Aorta (tissue), 5 donors: ENCODE measurements at regions not wholly inside any gene's neighbourhood (a gene's known extent, or its start where the extent isn't known, plus 50 kb on each side); places are given as distances from the start of the nearest gene placed in this dataset.

Experiments used
- ATAC-seq: fragments of 200-7000 bp; cut with Tn5 transposase; one replicate; pipeline ENCODE4 v1.9.1; 2022; ENCODE audit warnings: moderate library complexity; ENCODE audit not compliant: low FRiP score
- DNase-seq, 2 donors: peaks; one replicate each; pipeline ENCODE4 v3.0.0-alpha.2; 2020
- H3K27ac ChIP-seq, 2 donors: one replicate each; pipeline ENCODE4 v1.5.1; 2013; ENCODE audit warnings: low read length in 2 of 2, mild to moderate bottlenecking in 2 of 2, moderate library complexity in 2 of 2, control low read depth in 1 of 2, inconsistent platforms in 1 of 2, low read depth in 1 of 2
- H3K27me3 ChIP-seq, 2 donors: one replicate each; pipeline ENCODE4 v1.6.1; 2013; ENCODE audit warnings: control low read depth in 1 of 2, low read length in 1 of 2, mild to moderate bottlenecking in 1 of 2, moderate library complexity in 1 of 2; ENCODE audit not compliant: insufficient read depth in 2 of 2, control insufficient read depth in 1 of 2
- H3K36me3 ChIP-seq, 2 donors: one replicate each; pipeline ENCODE4 v1.6.1; 2013; ENCODE audit warnings: control low read depth in 1 of 2, low read length in 1 of 2, mild to moderate bottlenecking in 1 of 2; ENCODE audit not compliant: insufficient read depth in 2 of 2, control insufficient read depth in 1 of 2
- H3K4me1 ChIP-seq, 2 donors: one replicate each; pipeline ENCODE4 v1.6.1; 2013; ENCODE audit warnings: low read length in 2 of 2, control low read depth in 1 of 2, mild to moderate bottlenecking in 1 of 2, moderate library complexity in 1 of 2; ENCODE audit not compliant: insufficient read depth in 2 of 2, control insufficient read depth in 1 of 2
- H3K4me3 ChIP-seq, 2 donors: one replicate each; pipeline ENCODE4 v1.5.1; 2013; ENCODE audit warnings: low read length in 2 of 2, control low read depth in 1 of 2, mild to moderate bottlenecking in 1 of 2
- H3K9me3 ChIP-seq: one replicate; pipeline ENCODE4 v1.6.1; 2013; ENCODE audit warnings: mild to moderate bottlenecking, low read length; ENCODE audit not compliant: control insufficient read depth
- WGBS, 2 donors: extraction: QIAGEN DNeasy Blood & Tissue Kit; methylation state at CpG; one replicate each; pipeline ENCODE4 v1.1.7; 2013; 5-methylcytosine and 5-hydroxymethylcytosine counted together
- intact Hi-C, 2 donors: fragments of 100-400 bp; cut with DNase I; formaldehyde crosslinking; loops; one replicate each; pipeline versions ENCODE4 v1.14.2 to v1.15.0; 2022
- donor health status: healthy with polysubstance abuse.
- donor health status: Bipolar disorder and iron deficiency.
- donor health status: DM: no; HTN: no; CAD: no.
- donor health status: DM: no; HTN: no; CAD: no.
- donor health status: DM: yes; HTN: yes; CAD: no.

DNA sequence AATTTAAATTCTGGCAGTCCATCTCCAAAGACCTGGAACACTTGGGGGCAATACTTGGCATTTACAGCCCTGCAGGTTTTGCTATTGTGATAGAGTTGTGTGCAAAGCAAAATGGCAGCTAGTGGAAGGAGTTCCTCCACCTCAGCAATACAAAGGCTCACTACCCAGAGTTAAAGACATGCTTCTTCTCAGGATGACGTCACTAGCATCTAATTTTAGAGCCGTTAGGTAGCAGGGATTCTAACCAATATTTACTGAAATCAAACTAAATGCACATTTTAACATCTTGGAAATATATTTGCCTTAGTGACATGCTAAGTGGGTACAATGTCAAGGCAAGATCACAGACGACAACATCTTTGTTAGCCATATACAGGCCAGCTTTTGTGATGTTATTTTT is 261.6 kb downstream of the MAN2A1 start:
- H3K4me1 ChIP-seq: no peaks in the 10 kb centered on the region
- 81 to 83% methylated on average over 3 of the region's 3 CpGs for WGBS, 2 donors
- H3K9me3 ChIP-seq: no peaks in the 10 kb centered on the region
- ATAC-seq (no peak), DNase-seq (no peak)
- H3K27ac ChIP-seq: no peak overlapping the region
- H3K4me3 ChIP-seq: no peak overlapping the region
- intact Hi-C loops: no loop called here
- no peaks in the 10 kb centered on the region for H3K36me3 ChIP-seq
- no peaks in the 10 kb centered on the region for H3K27me3 ChIP-seq

GRCh38 chr5:109951758-109952157 is 262.0 kb downstream of the MAN2A1 start:
- intact Hi-C loops: no loop called here
- H3K27ac ChIP-seq: no peak overlapping the region
- no peaks in the 10 kb centered on the region for H3K4me1 ChIP-seq
- no peaks in the 10 kb centered on the region for H3K36me3 ChIP-seq
- ATAC-seq (no peak), DNase-seq (no peak)
- 86 to 88% methylated on average over 5 of the region's 5 CpGs for WGBS, 2 donors
- H3K27me3 ChIP-seq: no peaks in the 10 kb centered on the region
- H3K4me3 ChIP-seq: no peak overlapping the region
- no peaks in the 10 kb centered on the region for H3K9me3 ChIP-seq

DNA sequence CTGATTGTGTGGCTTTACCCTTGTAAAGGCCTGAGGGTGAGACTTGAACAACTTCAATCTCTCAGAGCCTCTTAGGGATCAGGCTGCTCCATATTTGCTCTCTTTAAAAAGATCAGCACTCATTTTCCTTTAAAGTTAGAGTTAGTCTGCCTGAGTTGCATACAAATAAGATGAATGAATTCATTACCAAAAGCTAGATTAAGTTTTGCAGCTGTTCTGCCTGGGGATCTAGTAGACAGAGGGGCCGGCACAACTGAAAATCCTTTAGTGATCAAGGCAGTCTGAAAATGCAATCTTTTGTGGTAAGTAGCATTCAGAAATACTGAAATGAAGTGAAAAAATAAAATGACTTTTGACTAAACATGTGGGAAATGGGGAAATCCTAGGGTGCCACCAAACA is 264.0 kb downstream of the MAN2A1 start:
- 96 to 100% methylated on average over 1 of the region's 1 CpG for WGBS, 2 donors
- Histone ChIP-seq H3K9me3 (no peaks in the 10 kb centered on the region), H3K27me3 (no peaks in the 10 kb centered on the region), H3K4me3 (no peak overlapping the region), H3K4me1 (no peaks in the 10 kb centered on the region), H3K27ac (no peak overlapping the region), H3K36me3 (no peaks in the 10 kb centered on the region)
- ATAC-seq: no peak
- intact Hi-C loops: no loop called here
- DNase-seq: no peak

DNA sequence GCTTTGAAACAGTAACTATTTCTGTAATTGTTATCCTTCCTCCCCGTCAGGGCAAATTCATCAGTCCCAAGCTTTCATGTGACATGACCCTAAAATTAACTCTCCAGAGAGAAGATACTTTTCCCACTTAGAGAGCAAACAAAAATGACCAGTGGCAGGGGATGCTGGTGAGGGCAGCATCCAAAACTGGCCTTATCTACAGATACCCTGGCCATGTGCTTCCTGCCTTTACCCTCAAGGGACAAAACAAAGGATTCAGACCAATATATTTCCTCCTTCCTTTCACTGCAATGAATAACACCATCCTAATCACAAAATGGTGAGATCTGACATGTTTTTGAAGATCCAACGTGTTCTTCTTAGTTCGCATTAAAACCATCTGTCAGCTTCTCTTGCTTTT is 267.2 kb downstream of the MAN2A1 start:
- Histone ChIP-seq H3K9me3 (no peaks in the 10 kb centered on the region), H3K27ac (no peak overlapping the region), H3K36me3 (no peaks in the 10 kb centered on the region), H3K27me3 (no peaks in the 10 kb centered on the region), H3K4me1 (no peaks in the 10 kb centered on the region), H3K4me3 (no peak overlapping the region)
- DNase-seq (no peak), ATAC-seq (no peak)
- 56 to 65% methylated on average over 3 of the region's 3 CpGs for WGBS, 2 donors
- intact Hi-C loops: no loop called here

DNA sequence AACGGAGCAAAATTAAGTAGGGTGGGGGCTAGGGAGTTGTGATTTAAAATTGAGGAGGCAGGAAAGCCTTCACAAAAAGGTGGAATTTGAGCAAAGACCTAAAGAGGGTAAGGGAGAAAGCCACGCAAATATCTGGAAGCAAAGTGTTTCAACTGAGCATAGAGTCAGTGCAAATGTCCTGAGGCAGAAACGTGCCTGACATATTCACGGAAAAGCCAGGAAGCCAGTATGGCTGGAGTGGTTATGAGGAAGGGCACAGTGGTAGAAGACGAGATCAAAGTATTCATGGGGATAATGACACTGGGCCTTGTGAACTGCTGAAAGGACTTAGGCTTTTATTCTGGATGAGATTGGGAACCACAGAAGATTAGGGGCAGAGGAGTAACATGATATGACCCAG is 268.4 kb downstream of the MAN2A1 start:
- 93 to 97% methylated on average over 5 of the region's 5 CpGs for WGBS, 2 donors
- Histone ChIP-seq H3K27ac (no peak overlapping the region), H3K36me3 (no peaks in the 10 kb centered on the region), H3K27me3 (no peaks in the 10 kb centered on the region), H3K4me3 (no peak overlapping the region), H3K4me1 (no peaks in the 10 kb centered on the region), H3K9me3 (no peaks in the 10 kb centered on the region)
- intact Hi-C loops: no loop called here
- ATAC-seq: no peak
- DNase-seq: no peak

DNA sequence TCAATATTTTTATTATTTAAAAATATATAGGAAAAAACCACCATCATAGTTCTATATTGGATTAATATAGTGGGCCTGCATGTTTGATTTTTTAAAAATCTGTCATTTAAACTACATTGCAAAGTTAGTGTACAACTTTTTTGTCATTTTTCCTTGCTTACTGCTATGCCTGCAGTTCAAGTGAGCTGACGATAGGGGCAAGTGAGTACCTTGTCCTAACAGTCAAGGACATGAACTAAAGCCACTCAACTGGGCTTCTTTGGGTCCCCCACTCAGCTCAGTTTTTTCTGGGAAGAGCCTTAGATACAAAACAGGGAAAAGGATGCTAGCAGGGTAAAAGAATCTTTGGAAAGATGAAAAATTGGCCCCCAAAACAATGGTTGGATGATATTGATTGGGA is 269.9 kb downstream of the MAN2A1 start:
- DNase-seq (no peak), ATAC-seq (no peak)
- no peaks in the 10 kb centered on the region for H3K9me3 ChIP-seq
- H3K36me3 ChIP-seq: no peaks in the 10 kb centered on the region
- intact Hi-C loops: no loop called here
- no peak overlapping the region for H3K27ac ChIP-seq
- no peaks in the 10 kb centered on the region for H3K4me1 ChIP-seq
- H3K4me3 ChIP-seq: no peak overlapping the region
- H3K27me3 ChIP-seq: no peaks in the 10 kb centered on the region
- WGBS, 2 donors: 68 to 82% methylated on average over 1 of the region's 1 CpG

- no peaks in the 10 kb centered on the region for H3K4me1 ChIP-seq
- no peaks in the 10 kb centered on the region for H3K9me3 ChIP-seq
- H3K36me3 ChIP-seq: no peaks in the 10 kb centered on the region
- intact Hi-C loops: no loop called here
- ATAC-seq (no peak), DNase-seq (no peak)
- 82 to 93% methylated on average over 1 of the region's 1 CpG for WGBS, 2 donors
- H3K27me3 ChIP-seq: no peaks in the 10 kb centered on the region
- H3K4me3 ChIP-seq: no peak overlapping the region
- no peak overlapping the region for H3K27ac ChIP-seq
Observed at GRCh38 chr5:109961751-109962150, 272.0 kb downstream of the MAN2A1 start.

- Histone ChIP-seq H3K27ac (no peak overlapping the region), H3K4me3 (no peak overlapping the region), H3K9me3 (no peaks in the 10 kb centered on the region), H3K27me3 (no peaks in the 10 kb centered on the region), H3K36me3 (no peaks in the 10 kb centered on the region), H3K4me1 (no peaks in the 10 kb centered on the region)
- no peak for ATAC-seq
- 34 to 59% methylated on average over 1 of the region's 1 CpG for WGBS, 2 donors
- intact Hi-C loops: no loop called here
- no peak for DNase-seq
Observed at GRCh38 chr5:109962882-109963603, 273.3 kb downstream of the MAN2A1 start.

DNA sequence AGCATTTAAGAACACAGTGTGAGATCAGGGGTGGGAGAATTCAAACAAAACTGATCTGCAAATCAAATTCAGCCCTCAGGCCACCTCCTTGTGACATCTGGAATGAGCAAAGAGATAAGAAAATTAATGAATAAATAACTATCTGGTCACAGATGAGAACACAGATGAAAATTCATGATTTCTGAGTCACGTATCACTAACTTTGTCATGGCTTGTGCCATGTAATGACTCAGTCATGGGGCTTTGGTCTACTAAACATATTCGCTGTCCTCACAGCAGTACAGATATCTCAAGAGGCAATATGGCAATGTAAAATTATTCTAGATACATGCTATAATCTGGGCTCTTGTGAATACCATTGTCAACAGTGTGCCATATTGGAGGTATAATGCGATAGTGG is 274.4 kb downstream of the MAN2A1 start:
- H3K27ac ChIP-seq: no peak overlapping the region
- intact Hi-C loops: no loop called here
- no peaks in the 10 kb centered on the region for H3K4me1 ChIP-seq
- ATAC-seq: no peak
- H3K36me3 ChIP-seq: no peaks in the 10 kb centered on the region
- no peak overlapping the region for H3K4me3 ChIP-seq
- WGBS, 2 donors: 88 to 96% methylated on average over 3 of the region's 3 CpGs
- no peaks in the 10 kb centered on the region for H3K27me3 ChIP-seq
- no peaks in the 10 kb centered on the region for H3K9me3 ChIP-seq
- DNase-seq: no peak
